ENCODE measurements at regions not wholly inside any gene's neighbourhood (a gene's known extent, or its start where the extent isn't known, plus 50 kb on each side); places are given as distances from the start of the nearest gene placed in this dataset.
A peak's percentile ranks its signal among the peaks of the same experiment; 100 is the strongest.

DNA sequence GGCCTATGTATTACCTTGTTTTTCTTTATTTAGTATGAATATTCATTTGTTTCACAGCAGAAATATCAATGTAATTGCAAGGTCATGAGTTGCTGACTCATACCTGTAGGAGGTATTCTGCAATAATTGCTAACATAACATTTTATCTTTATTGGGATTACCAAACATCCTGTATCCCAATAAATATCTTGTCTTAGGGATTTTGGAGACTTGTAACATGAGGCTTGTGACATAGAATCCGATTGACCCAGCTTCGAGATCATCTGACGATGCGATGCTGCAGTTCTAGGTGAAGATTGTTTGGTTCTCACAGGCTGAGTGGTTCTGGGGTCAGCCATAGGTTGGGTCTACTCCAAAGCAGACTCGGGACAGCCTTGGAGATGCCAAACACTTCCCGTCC is 133.4 kb upstream of the RND3 start:
- no peak for DNase-seq (ENCODE audit: low spot score in 2 of 2, unreplicated experiment in 2 of 2)
- Mint-ChIP-seq H3K36me3 (no peaks in the 10 kb centered on the region), H3K27ac (peak overlapping the region; percentile 71), H3K4me3 (no peak overlapping the region), H3K4me1 (peaks cover 47% of the 10 kb centered on the region), H3K27me3 (ENCODE audit: low read depth) (no peaks in the 10 kb centered on the region), H3K9me3 (peaks cover 4% of the 10 kb centered on the region)
- no peak for TF ChIP-seq CTCF (IDR thresholded peaks at IDR 0.05; ENCODE audit: unreplicated experiment)

DNA sequence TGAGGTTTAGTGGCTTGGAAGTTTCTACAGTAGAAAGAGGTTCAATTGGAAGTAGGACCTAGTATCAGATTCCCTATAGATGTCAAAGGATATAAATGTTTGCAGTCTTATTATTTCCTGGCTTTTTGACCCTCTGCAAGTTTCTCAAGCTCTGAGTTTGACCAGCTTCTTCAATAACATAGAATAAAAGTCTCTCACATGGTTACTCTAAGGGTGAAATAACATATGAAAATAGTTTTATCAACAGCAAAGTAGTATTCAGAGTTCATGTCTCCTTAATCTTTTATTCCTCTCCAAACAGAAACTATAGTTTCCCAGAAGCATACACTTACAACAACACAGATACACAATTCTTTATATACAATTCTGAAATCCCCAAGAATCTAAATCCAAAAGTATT is 132.9 kb upstream of the RND3 start:
- peaks cover 3% of the 10 kb centered on the region for H3K27me3 Mint-ChIP-seq (ENCODE audit: low read depth)
- peaks cover 3% of the 10 kb centered on the region for H3K9me3 Mint-ChIP-seq
- DNase-seq (ENCODE audit: low spot score in 2 of 2, unreplicated experiment in 2 of 2), result no peak
- H3K27ac Mint-ChIP-seq, result peak overlapping the region; percentile 71
- no peaks in the 10 kb centered on the region for H3K36me3 Mint-ChIP-seq
- H3K4me1 Mint-ChIP-seq, result peaks cover 47% of the 10 kb centered on the region
- H3K4me3 Mint-ChIP-seq, result no peak overlapping the region
- no peak for TF ChIP-seq CTCF (IDR thresholded peaks at IDR 0.05; ENCODE audit: unreplicated experiment)

DNA sequence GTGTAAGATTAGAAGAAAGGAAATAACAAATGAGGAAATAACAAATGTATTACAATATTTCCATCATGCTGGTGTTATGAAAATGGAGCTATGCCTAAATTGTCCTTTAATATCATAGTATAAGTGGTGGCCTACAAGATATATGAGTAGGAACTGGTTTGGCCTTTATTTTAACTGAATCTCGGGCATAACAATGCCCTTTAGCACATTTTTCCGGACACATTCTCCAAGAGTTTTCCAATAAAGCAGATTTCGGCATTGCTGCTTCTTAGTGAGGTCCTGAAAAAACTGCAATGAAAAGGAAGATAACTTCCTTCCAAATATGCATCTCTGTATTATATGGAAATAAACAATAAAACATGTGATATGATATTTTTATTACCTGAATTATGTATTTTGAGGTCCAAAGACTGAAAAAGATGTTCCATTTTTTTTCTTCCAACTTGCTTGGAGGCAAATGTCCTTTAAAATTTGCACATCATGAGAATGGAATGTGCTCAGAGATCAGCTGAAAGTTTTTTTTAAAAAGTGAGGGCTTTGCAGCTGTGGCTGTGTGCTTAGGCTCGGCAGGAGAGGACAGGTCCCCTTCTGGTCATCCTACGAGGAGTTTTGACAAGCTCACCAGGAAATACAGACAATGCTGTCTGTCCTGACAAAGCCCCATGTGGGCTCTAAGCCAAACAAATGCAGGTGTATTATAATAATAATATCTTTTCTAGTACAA is 132.3 kb upstream of the RND3 start:
- H3K27me3 Mint-ChIP-seq (ENCODE audit: low read depth), result peaks cover 5% of the 10 kb centered on the region
- peaks cover 47% of the 10 kb centered on the region for H3K4me1 Mint-ChIP-seq
- H3K4me3 Mint-ChIP-seq, result no peak overlapping the region
- DNase-seq (ENCODE audit: low spot score in 2 of 2, unreplicated experiment in 2 of 2), result no peak
- H3K36me3 Mint-ChIP-seq, result no peaks in the 10 kb centered on the region
- TF ChIP-seq CTCF (IDR thresholded peaks at IDR 0.05; ENCODE audit: unreplicated experiment), result no peak
- H3K9me3 Mint-ChIP-seq, result peaks cover 3% of the 10 kb centered on the region
- H3K27ac Mint-ChIP-seq, result peak overlapping the region; percentile 60

DNA sequence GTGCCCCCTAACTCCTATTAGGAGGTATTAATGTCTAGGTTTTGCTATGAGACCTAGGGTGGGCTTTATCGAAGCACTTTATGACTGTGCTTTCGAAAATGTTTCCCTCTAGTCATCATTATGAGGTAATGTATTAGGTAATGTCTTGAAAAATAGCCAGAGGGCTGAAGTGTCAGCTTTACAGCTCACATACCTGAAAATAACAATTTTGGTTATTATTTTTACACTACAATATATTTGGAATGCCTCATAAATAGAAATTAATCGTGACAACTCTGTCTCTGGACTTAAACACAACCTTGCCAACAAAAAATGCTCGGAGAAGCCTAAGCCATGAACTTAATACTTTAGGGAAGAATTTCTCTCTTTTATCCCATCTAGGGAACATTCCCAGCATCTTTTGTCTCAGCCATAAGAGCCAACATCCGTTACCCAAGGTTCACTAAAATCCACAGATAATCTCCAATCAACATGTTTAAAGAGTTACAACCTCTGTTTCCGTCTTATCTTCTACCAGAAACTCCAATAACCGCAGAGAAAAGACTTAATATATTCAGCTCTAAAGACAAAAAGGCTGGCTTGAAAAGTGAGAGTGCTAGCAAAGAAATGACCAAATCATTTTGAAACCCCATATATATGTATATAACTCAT is 130.9 kb upstream of the RND3 start:
- peak overlapping the region; percentile 72 for H3K27ac Mint-ChIP-seq
- peaks cover 3% of the 10 kb centered on the region for H3K9me3 Mint-ChIP-seq
- peaks cover 5% of the 10 kb centered on the region for H3K27me3 Mint-ChIP-seq (ENCODE audit: low read depth)
- no peak for DNase-seq (ENCODE audit: low spot score in 2 of 2, unreplicated experiment in 2 of 2)
- H3K36me3 Mint-ChIP-seq, result no peaks in the 10 kb centered on the region
- no peak for TF ChIP-seq CTCF (IDR thresholded peaks at IDR 0.05; ENCODE audit: unreplicated experiment)
- peaks cover 46% of the 10 kb centered on the region for H3K4me1 Mint-ChIP-seq
- no peak overlapping the region for H3K4me3 Mint-ChIP-seq

- H3K36me3 Mint-ChIP-seq, result no peaks in the 10 kb centered on the region
- H3K4me1 Mint-ChIP-seq, result peaks cover 55% of the 10 kb centered on the region
These were observed 130.0 kb upstream of the RND3 start for GRCh38 chr2:150617351-150617978.

More at GRCh38 chr2:150617351-150617978, 130.0 kb upstream of the RND3 start:
- Mint-ChIP-seq H3K27me3 (ENCODE audit: low read depth) (peaks cover 5% of the 10 kb centered on the region), H3K9me3 (peaks cover 3% of the 10 kb centered on the region), H3K4me3 (no peak overlapping the region), H3K27ac (no peak overlapping the region)
- no peak for DNase-seq (ENCODE audit: low spot score in 2 of 2, unreplicated experiment in 2 of 2)
- TF ChIP-seq CTCF (IDR thresholded peaks at IDR 0.05; ENCODE audit: unreplicated experiment), result no peak

Measured in mesothelial cell of epicardium (in vitro differentiated cells).